ENCODE measurements at regions not wholly inside any gene's neighbourhood (a gene's known extent, or its start where the extent isn't known, plus 50 kb on each side); places are given as distances from the start of the nearest gene placed in this dataset.

DNA sequence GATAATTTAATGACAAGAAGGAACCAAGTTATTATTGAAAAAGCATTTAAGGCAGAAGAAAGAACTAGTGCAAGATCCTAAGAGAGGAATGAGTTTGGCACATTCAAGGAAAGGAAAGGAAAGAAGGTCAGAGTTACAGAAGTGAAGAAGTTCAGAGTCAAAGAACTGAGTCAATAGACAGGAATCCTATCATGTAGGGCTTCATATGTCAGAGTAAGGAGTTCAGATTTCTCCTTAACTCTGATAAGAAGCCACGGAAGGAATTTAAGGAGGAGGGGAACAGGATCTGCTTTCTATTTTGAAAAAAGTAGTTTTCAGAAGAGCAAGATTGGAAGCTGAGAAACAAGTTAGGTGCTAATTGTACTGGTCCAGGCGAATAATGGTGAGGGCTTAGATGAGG is 223.1 kb upstream of the FOXN3 start:
- TF ChIP-seq, protein P1, sequence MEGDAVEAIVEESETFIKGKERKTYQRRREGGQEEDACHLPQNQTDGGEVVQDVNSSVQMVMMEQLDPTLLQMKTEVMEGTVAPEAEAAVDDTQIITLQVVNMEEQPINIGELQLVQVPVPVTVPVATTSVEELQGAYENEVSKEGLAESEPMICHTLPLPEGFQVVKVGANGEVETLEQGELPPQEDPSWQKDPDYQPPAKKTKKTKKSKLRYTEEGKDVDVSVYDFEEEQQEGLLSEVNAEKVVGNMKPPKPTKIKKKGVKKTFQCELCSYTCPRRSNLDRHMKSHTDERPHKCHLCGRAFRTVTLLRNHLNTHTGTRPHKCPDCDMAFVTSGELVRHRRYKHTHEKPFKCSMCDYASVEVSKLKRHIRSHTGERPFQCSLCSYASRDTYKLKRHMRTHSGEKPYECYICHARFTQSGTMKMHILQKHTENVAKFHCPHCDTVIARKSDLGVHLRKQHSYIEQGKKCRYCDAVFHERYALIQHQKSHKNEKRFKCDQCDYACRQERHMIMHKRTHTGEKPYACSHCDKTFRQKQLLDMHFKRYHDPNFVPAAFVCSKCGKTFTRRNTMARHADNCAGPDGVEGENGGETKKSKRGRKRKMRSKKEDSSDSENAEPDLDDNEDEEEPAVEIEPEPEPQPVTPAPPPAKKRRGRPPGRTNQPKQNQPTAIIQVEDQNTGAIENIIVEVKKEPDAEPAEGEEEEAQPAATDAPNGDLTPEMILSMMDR (conservative IDR thresholded peaks at IDR 0.05; ENCODE audit: low read depth, low read length) = no peak
- TF ChIP-seq EZH2 (IDR thresholded peaks at IDR 0.05; ENCODE audit: borderline replicate concordance, low read depth, low read length, poor library complexity, severe bottlenecking) = no peak
